Parathyroid adenoma (tissue), 2 donors: ENCODE measurements at regions not wholly inside any gene's neighbourhood (a gene's known extent, or its start where the extent isn't known, plus 50 kb on each side); places are given as distances from the start of the nearest gene placed in this dataset.
A peak's percentile ranks its signal among the peaks of the same experiment; 100 is the strongest.

Source experiments
- H2AFZ ChIP-seq: fragments of 300-600 bp; sonication (generic); one replicate; pipeline ENCODE4 v1.7.0; 2017; ENCODE audit warnings: antibody characterized with exemption, mild to moderate bottlenecking
- H3K27ac ChIP-seq: fragments of 300-600 bp; sonication (generic); one replicate; pipeline ENCODE4 v1.7.0; 2017
- H3K27me3 ChIP-seq: fragments of 300-600 bp; sonication (generic); one replicate; pipeline ENCODE4 v1.7.0; 2017; ENCODE audit warnings: low read length; ENCODE audit not compliant: control insufficient read depth, insufficient read depth
- H3K36me3 ChIP-seq: fragments of 300-600 bp; sonication (generic); one replicate; pipeline ENCODE4 v1.7.0; 2017; ENCODE audit warnings: low read length; ENCODE audit not compliant: control insufficient read depth, insufficient read depth
- H3K4me1 ChIP-seq: fragments of 300-600 bp; sonication (generic); one replicate; pipeline ENCODE4 v1.7.0; 2017; ENCODE audit warnings: control low read depth
- H3K4me2 ChIP-seq: fragments of 300-600 bp; sonication (generic); one replicate; pipeline ENCODE4 v1.7.0; 2017; ENCODE audit warnings: low read length
- H3K4me3 ChIP-seq: fragments of 300-600 bp; sonication (generic); one replicate; pipeline ENCODE4 v1.7.0; 2017; ENCODE audit warnings: low read depth, low read length
- H3K79me2 ChIP-seq: fragments of 300-600 bp; sonication (generic); one replicate; pipeline ENCODE4 v1.7.0; 2017; ENCODE audit warnings: control low read depth
- H3K9ac ChIP-seq: fragments of 300-600 bp; sonication (generic); one replicate; pipeline ENCODE4 v1.7.0; 2017; ENCODE audit warnings: mild to moderate bottlenecking
- H3K9me3 ChIP-seq: fragments of 300-600 bp; sonication (generic); one replicate; pipeline ENCODE4 v1.7.0; 2017; ENCODE audit warnings: low read length; ENCODE audit not compliant: control insufficient read depth
- CTCF ChIP-seq: fragments of 300-600 bp; sonication (generic); IDR thresholded peaks from one replicate; pipeline ENCODE4 v1.7.0; 2017; ENCODE audit warnings: antibody characterized with exemption, mild to moderate bottlenecking
- donor health status: primary hyperparathyroidism.

- Histone ChIP-seq H3K9ac (no peak overlapping the region), H3K79me2 (no peaks in the 10 kb centered on the region), H3K4me1 (peaks cover 8% of the 10 kb centered on the region), H3K36me3 (no peaks in the 10 kb centered on the region), H3K9me3 (no peaks in the 10 kb centered on the region), H3K27me3 (no peaks in the 10 kb centered on the region), H3K4me2 (no peak overlapping the region), H3K27ac (no peak overlapping the region), H2AFZ (no peak overlapping the region), H3K4me3 (no peak overlapping the region)
- TF ChIP-seq CTCF, result no peak
Measured at GRCh38 chr9:89655990-89656657, 51.3 kb downstream of the GADD45G start.

- no peak for TF ChIP-seq CTCF
- no peak overlapping the region for H2AFZ ChIP-seq
- H3K36me3 ChIP-seq, result no peaks in the 10 kb centered on the region
- H3K9me3 ChIP-seq, result no peaks in the 10 kb centered on the region
- no peak overlapping the region for H3K27ac ChIP-seq
- H3K27me3 ChIP-seq, result no peaks in the 10 kb centered on the region
- no peak overlapping the region for H3K9ac ChIP-seq
- H3K4me1 ChIP-seq, result peaks cover 15% of the 10 kb centered on the region
- H3K4me2 ChIP-seq, result peak overlapping the region; percentile 7
- no peak overlapping the region for H3K4me3 ChIP-seq
- no peaks in the 10 kb centered on the region for H3K79me2 ChIP-seq
Measured at GRCh38 chr9:89657295-89657694, 52.5 kb downstream of the GADD45G start.

GRCh38 chr9:89657765-89658164, 53.0 kb downstream of the GADD45G start:
- Histone ChIP-seq H3K36me3 (no peaks in the 10 kb centered on the region), H3K4me3 (no peak overlapping the region), H3K4me1 (peaks cover 17% of the 10 kb centered on the region), H3K9me3 (no peaks in the 10 kb centered on the region), H3K79me2 (no peaks in the 10 kb centered on the region), H3K27me3 (no peaks in the 10 kb centered on the region), H3K9ac (no peak overlapping the region), H2AFZ (no peak overlapping the region), H3K27ac (no peak overlapping the region), H3K4me2 (no peak overlapping the region)
- no peak for TF ChIP-seq CTCF

GRCh38 chr9:89658401-89658800, 53.6 kb downstream of the GADD45G start:
- Histone ChIP-seq H3K79me2 (no peaks in the 10 kb centered on the region), H2AFZ (no peak overlapping the region), H3K27ac (no peak overlapping the region), H3K4me2 (no peak overlapping the region), H3K4me3 (no peak overlapping the region), H3K27me3 (no peaks in the 10 kb centered on the region), H3K36me3 (no peaks in the 10 kb centered on the region), H3K4me1 (peaks cover 23% of the 10 kb centered on the region), H3K9me3 (no peaks in the 10 kb centered on the region), H3K9ac (no peak overlapping the region)
- TF ChIP-seq CTCF, result no peak

- Histone ChIP-seq H3K27me3 (no peaks in the 10 kb centered on the region), H3K4me2 (no peak overlapping the region), H2AFZ (no peak overlapping the region), H3K79me2 (no peaks in the 10 kb centered on the region), H3K9me3 (no peaks in the 10 kb centered on the region), H3K9ac (no peak overlapping the region), H3K4me3 (no peak overlapping the region), H3K27ac (no peak overlapping the region), H3K4me1 (peaks cover 28% of the 10 kb centered on the region), H3K36me3 (no peaks in the 10 kb centered on the region)
- no peak for TF ChIP-seq CTCF
Measured at GRCh38 chr9:89658931-89659330, 54.1 kb downstream of the GADD45G start.
